Suprapubic skin (tissue), 4 donors: ENCODE measurements at regions not wholly inside any gene's neighbourhood (a gene's known extent, or its start where the extent isn't known, plus 50 kb on each side); places are given as distances from the start of the nearest gene placed in this dataset.
A peak's percentile ranks its signal among the peaks of the same experiment; 100 is the strongest.

Source experiments
- DNase-seq, 2 donors: peaks; one replicate each; pipeline ENCODE4 v3.0.0-alpha.2; 2019; ENCODE audit warnings: low spot score in 2 of 2
- H3K27ac ChIP-seq: fragments of 200-600 bp; sonication (generic); one replicate; pipeline ENCODE4 v1.5.1; 2019
- H3K27me3 ChIP-seq: fragments of 200-600 bp; sonication (generic); one replicate; pipeline ENCODE4 v1.5.1; 2019
- H3K36me3 ChIP-seq: fragments of 200-600 bp; sonication (generic); one replicate; pipeline ENCODE4 v1.5.1; 2019
- H3K4me1 ChIP-seq: fragments of 200-600 bp; sonication (generic); one replicate; pipeline ENCODE4 v1.5.1; 2019
- H3K4me3 ChIP-seq: fragments of 200-600 bp; sonication (generic); one replicate; pipeline ENCODE4 v1.5.1; 2019; ENCODE audit warnings: mild to moderate bottlenecking
- H3K9me3 ChIP-seq: fragments of 200-600 bp; sonication (generic); one replicate; pipeline ENCODE4 v1.5.1; 2019
- EP300 ChIP-seq: sonication (generic); formaldehyde crosslinking; IDR thresholded peaks from one replicate; pipeline ENCODE4 v1.6.1; 2017; ENCODE audit warnings: antibody characterized with exemption
- POLR2A ChIP-seq, 2 donors: fragments of 450-650 bp; IDR thresholded peaks; one replicate each; pipeline ENCODE4 v1.6.1; 2017; ENCODE audit warnings: antibody characterized with exemption in 2 of 2, mild to moderate bottlenecking in 2 of 2, moderate library complexity in 2 of 2
- POLR2AphosphoS5 ChIP-seq, 3 donors: sonication (generic); formaldehyde crosslinking; IDR thresholded peaks; one replicate each; pipeline ENCODE4 v1.6.1; 2017; ENCODE audit warnings: antibody characterized with exemption in 3 of 3
- WGBS: methylation state at CpG from one replicate; pipeline ENCODE4 v1.1.5; 2018; 5-methylcytosine and 5-hydroxymethylcytosine counted together
- TF ChIP-seq, protein P1 (sequence below), 2 donors: fragments of 200-600 bp in 1 of 2; fragments of 450-650 bp in 1 of 2; sonication (generic) in 1 of 2; IDR thresholded peaks; one replicate each; pipeline ENCODE4 v1.5.1; 2016 to 2019; ENCODE audit warnings: antibody characterized with exemption in 2 of 2, mild to moderate bottlenecking in 1 of 2, moderate library complexity in 1 of 2

DNA sequence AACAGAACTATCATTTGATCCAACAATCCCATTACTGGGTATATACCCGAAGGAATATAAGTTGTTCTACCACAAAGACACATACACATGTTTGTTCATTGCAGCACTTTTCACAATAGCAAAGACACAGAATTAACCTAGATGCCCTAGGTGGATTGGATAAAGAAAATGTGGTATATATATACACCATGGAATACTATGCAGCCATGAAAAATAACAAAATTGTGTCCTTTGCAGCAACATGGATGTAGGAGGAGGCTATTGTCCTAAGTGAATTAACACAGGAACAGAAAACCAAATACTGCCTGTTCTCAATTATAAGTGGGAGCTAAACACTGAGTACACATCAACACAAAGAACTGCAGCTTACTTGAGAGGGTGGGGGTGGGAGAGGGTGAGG lies 142.5 kb downstream of the IL20RB start:
- H3K4me3 ChIP-seq = no peak overlapping the region
- no peak overlapping the region for H3K27ac ChIP-seq
- no peaks in the 10 kb centered on the region for H3K4me1 ChIP-seq
- DNase-seq = no peak
- WGBS = 65% methylated on average over 1 of the region's 1 CpG
- no peaks in the 10 kb centered on the region for H3K27me3 ChIP-seq
- no peaks in the 10 kb centered on the region for H3K36me3 ChIP-seq
- TF ChIP-seq, protein P1, sequence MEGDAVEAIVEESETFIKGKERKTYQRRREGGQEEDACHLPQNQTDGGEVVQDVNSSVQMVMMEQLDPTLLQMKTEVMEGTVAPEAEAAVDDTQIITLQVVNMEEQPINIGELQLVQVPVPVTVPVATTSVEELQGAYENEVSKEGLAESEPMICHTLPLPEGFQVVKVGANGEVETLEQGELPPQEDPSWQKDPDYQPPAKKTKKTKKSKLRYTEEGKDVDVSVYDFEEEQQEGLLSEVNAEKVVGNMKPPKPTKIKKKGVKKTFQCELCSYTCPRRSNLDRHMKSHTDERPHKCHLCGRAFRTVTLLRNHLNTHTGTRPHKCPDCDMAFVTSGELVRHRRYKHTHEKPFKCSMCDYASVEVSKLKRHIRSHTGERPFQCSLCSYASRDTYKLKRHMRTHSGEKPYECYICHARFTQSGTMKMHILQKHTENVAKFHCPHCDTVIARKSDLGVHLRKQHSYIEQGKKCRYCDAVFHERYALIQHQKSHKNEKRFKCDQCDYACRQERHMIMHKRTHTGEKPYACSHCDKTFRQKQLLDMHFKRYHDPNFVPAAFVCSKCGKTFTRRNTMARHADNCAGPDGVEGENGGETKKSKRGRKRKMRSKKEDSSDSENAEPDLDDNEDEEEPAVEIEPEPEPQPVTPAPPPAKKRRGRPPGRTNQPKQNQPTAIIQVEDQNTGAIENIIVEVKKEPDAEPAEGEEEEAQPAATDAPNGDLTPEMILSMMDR (IDR thresholded peaks at IDR 0.05) = no peak
- TF ChIP-seq POLR2AphosphoS5 (IDR thresholded peaks at IDR 0.05) = no peak
- no peak for TF ChIP-seq POLR2A (IDR thresholded peaks at IDR 0.05)
- H3K9me3 ChIP-seq = no peaks in the 10 kb centered on the region

DNA sequence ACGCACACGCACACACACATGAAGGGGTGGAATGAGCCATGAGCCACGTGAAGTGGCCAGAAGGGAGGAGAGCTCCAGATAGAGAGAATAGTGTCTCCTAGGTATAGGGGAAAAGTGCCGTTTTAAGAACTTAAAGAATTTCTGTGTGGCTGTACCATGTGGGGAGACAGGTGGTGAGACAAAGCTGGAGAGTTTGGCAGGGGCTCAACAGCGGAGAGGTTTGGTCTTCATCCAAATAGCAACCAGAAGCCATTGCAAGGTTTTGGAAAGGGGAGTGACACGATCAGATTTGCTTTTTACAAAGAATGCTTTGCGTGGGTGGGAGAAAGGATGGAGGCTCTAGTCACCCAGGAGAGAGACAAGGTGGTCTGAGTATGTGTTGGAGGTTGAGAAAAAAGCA lies 146.0 kb downstream of the IL20RB start:
- H3K27ac ChIP-seq = no peak overlapping the region
- H3K27me3 ChIP-seq = peaks cover 6% of the 10 kb centered on the region
- TF ChIP-seq, protein P1 (IDR thresholded peaks at IDR 0.05) = no peak
- no peak for TF ChIP-seq EP300
- TF ChIP-seq POLR2A (IDR thresholded peaks at IDR 0.05) = no peak
- no peak for TF ChIP-seq POLR2AphosphoS5 (IDR thresholded peaks at IDR 0.05)
- no peaks in the 10 kb centered on the region for H3K36me3 ChIP-seq
- 76% methylated on average over 7 of the region's 7 CpGs for WGBS
- H3K4me1 ChIP-seq = no peaks in the 10 kb centered on the region
- H3K9me3 ChIP-seq = no peaks in the 10 kb centered on the region
- no peak overlapping the region for H3K4me3 ChIP-seq
- DNase-seq = no peak

DNA sequence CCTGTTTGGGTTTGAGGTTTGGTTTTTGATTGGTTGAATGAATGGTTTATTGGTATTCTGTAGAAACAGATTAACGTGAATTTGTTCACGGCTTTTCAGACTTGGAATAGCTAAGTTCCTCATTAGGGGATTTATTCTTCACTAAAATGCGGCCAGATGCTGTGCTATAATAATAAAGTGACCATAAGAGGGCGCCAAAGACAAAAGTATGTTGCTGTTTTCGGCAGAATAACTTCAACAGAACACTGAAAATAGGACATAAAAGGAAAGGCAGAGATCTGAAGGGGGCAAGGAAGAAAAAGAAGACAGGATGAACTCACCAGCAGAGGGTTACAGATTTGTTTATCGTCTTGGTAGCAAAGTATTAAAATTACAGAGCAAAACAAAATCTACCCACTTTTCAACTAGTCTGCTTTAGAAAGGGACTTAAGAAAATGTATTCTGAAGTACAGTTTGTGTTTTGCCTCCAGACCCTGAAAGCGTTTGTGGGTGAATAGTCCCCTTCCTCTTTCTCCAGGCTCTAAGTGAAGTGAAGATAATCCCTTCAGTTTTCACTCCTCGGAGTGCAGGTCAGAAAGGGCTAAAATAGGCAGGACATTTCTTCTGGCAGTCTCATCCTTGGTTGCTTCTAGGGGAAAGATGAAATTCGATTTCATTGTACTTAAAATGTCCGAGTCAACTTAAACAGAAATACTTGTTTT lies 147.6 kb downstream of the IL20RB start:
- H3K4me3 ChIP-seq = no peak overlapping the region
- no peak overlapping the region for H3K27ac ChIP-seq
- TF ChIP-seq, protein P1 (IDR thresholded peaks at IDR 0.05) = peak; percentile 37 to 41
- no peak for TF ChIP-seq EP300
- no peak for DNase-seq
- no peaks in the 10 kb centered on the region for H3K4me1 ChIP-seq
- H3K27me3 ChIP-seq = peaks cover 14% of the 10 kb centered on the region
- WGBS = 18% methylated on average over 10 of the region's 10 CpGs
- no peaks in the 10 kb centered on the region for H3K36me3 ChIP-seq
- H3K9me3 ChIP-seq = no peaks in the 10 kb centered on the region

DNA sequence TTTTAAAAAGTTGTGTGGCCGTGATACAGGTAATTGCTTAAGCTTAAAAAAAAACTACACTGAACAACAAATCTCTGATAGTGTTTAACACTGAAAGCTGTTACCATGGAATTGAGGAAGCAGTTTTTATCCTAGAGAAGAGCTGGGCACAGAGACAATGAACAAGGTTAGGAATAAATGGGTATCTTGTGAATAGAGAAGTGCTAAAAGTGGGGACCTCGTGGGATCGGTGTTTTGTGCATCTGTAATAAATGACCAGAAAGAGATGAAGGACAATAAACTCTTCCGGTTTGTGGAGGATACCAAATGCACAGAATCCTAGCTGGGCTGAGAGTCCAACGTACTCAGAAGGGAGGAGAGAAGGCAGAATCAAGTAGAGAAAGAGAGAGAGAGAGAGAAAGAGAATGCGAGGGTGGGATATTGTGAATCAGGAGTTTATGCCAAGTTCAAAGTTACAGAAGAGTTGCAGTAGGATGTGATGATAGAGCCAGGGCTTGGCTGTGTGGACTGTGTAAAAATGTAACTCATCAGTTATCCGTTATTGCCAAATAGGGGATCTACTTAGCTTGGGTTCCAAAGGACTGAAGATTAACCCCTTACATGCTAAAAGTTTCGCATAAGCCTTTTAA lies 148.9 kb downstream of the IL20RB start:
- DNase-seq = no peak
- H3K36me3 ChIP-seq = no peaks in the 10 kb centered on the region
- no peak for TF ChIP-seq POLR2A (IDR thresholded peaks at IDR 0.05)
- no peak for TF ChIP-seq EP300
- TF ChIP-seq, protein P1 (IDR thresholded peaks at IDR 0.05) = no peak
- no peak for TF ChIP-seq POLR2AphosphoS5 (IDR thresholded peaks at IDR 0.05)
- H3K4me3 ChIP-seq = no peak overlapping the region
- H3K27ac ChIP-seq = no peak overlapping the region
- no peaks in the 10 kb centered on the region for H3K9me3 ChIP-seq
- WGBS = 55% methylated on average over 8 of the region's 8 CpGs
- peaks cover 14% of the 10 kb centered on the region for H3K27me3 ChIP-seq
- no peaks in the 10 kb centered on the region for H3K4me1 ChIP-seq

DNA sequence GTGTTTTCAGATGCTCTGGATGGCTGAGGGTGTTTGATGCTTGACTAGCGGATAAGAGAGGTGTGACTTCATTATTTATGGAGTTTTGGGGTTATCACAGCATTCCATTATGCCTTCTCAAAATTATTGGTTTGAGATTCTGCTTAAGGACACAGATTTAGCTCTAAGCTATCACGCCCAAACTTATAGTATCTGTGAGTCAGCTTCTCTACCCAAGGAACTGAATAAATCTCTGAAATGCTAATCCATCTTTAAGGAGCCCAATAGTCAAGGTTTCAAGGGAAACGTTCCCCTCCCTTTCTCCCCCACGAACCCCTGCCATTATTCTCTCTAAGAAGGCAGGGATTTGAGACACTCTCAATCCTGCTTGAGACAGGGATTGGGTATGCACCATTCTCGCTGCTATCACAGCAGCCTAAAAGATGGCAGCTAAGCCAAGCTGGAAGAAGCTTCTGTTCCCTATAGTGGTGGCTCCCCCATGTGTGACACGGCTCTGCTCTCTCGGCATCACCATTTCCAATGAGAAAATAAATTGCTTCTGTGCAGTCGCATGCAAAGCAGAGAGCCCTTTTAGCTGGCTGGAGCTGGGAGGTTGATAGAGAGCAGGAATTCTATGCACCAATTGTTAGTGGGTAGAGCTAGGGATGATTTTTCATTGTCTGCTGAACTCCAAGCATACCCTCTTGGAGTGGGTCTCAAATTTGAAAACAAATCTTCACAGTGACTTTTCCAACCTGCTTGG lies 151.1 kb downstream of the IL20RB start:
- TF ChIP-seq EP300 (no peak), POLR2A (IDR thresholded peaks at IDR 0.05) (no peak), POLR2AphosphoS5 (IDR thresholded peaks at IDR 0.05) (no peak)
- TF ChIP-seq, protein P1 (IDR thresholded peaks at IDR 0.05) = no peak
- H3K36me3 ChIP-seq = no peaks in the 10 kb centered on the region
- H3K4me1 ChIP-seq = no peaks in the 10 kb centered on the region
- no peak for DNase-seq
- peaks cover 14% of the 10 kb centered on the region for H3K27me3 ChIP-seq
- no peaks in the 10 kb centered on the region for H3K9me3 ChIP-seq
- no peak overlapping the region for H3K27ac ChIP-seq
- H3K4me3 ChIP-seq = no peak overlapping the region
- WGBS = 73% methylated on average over 8 of the region's 8 CpGs
